Mesenchymal stem cell (in vitro differentiated cells and primary cell): ENCODE measurements at regions not wholly inside any gene's neighbourhood (a gene's known extent, or its start where the extent isn't known, plus 50 kb on each side); places are given as distances from the start of the nearest gene placed in this dataset.

ENCODE experiments used
- DNase-seq: peaks from one replicate; pipeline ENCODE4 v3.0.0-alpha.2; 2013
- H2AFZ ChIP-seq: one replicate; pipeline ENCODE4 v1.6.1; 2013; ENCODE audit warnings: low read depth, mild to moderate bottlenecking, control low read depth, inconsistent platforms, low read length, moderate library complexity
- H2AK5ac ChIP-seq: 2 replicates; pipeline ENCODE4 v1.6.1; 2013; ENCODE audit warnings: low read length, moderate library complexity, mild to moderate bottlenecking, inconsistent platforms; ENCODE audit not compliant: severe bottlenecking
- H2BK120ac ChIP-seq: one replicate; pipeline ENCODE4 v1.6.1; 2013; ENCODE audit warnings: low read depth, mild to moderate bottlenecking, inconsistent platforms, low read length, moderate library complexity
- H2BK12ac ChIP-seq, 2 experiments: one replicate each; pipeline ENCODE4 v1.6.1; 2013; ENCODE audit warnings: inconsistent platforms in 2 of 2, low read length in 2 of 2, mild to moderate bottlenecking in 2 of 2, moderate library complexity in 2 of 2, control low read depth in 1 of 2
- H2BK15ac ChIP-seq: one replicate; pipeline ENCODE4 v1.6.1; 2013; ENCODE audit warnings: mild to moderate bottlenecking, low read depth, inconsistent platforms; ENCODE audit not compliant: poor library complexity, severe bottlenecking
- H2BK5ac ChIP-seq: 2 replicates; pipeline ENCODE4 v1.6.1; 2013; ENCODE audit warnings: low read depth, mild to moderate bottlenecking, low read length, control low read depth, inconsistent platforms; ENCODE audit not compliant: poor library complexity, severe bottlenecking
- H3K14ac ChIP-seq, 2 experiments: one replicate each; pipeline ENCODE4 v1.6.1; 2013; ENCODE audit warnings: inconsistent platforms in 2 of 2, low read length in 2 of 2, control low read depth in 1 of 2, mild to moderate bottlenecking in 1 of 2, moderate library complexity in 1 of 2
- H3K18ac ChIP-seq, 2 experiments: one replicate each; pipeline ENCODE4 v1.6.1; 2013; ENCODE audit warnings: inconsistent platforms in 2 of 2, low read length in 2 of 2, control low read depth in 1 of 2, low read depth in 1 of 2, mild to moderate bottlenecking in 1 of 2
- H3K23ac ChIP-seq, 2 experiments: one replicate each; pipeline ENCODE4 v1.6.1; 2013; ENCODE audit warnings: inconsistent platforms in 2 of 2, low read length in 2 of 2, mild to moderate bottlenecking in 2 of 2, moderate library complexity in 2 of 2, control low read depth in 1 of 2
- H3K27ac ChIP-seq: 2 replicates; pipeline ENCODE4 v1.5.1; 2013; ENCODE audit warnings: mild to moderate bottlenecking, moderate library complexity, low read length, control low read depth, inconsistent platforms; ENCODE audit not compliant: poor library complexity, severe bottlenecking
- H3K27me3 ChIP-seq, 2 experiments: 2 replicates each; pipeline versions ENCODE4 v1.6.1 to v1.7.0; 2013; ENCODE audit warnings: low read length in 2 of 2, mild to moderate bottlenecking in 2 of 2, moderate library complexity in 2 of 2, control low read depth in 1 of 2, inconsistent platforms in 1 of 2; ENCODE audit not compliant: control insufficient read depth in 1 of 2, insufficient read depth in 1 of 2
- H3K36me3 ChIP-seq, 2 experiments: 2 replicates each; pipeline versions ENCODE4 v1.6.1 to v1.7.0; 2013; ENCODE audit warnings: low read length in 2 of 2, control low read depth in 1 of 2, inconsistent platforms in 1 of 2, low read depth in 1 of 2, mild to moderate bottlenecking in 1 of 2; ENCODE audit not compliant: insufficient read depth in 2 of 2, control insufficient read depth in 1 of 2
- H3K4ac ChIP-seq, 2 experiments: one replicate each; pipeline ENCODE4 v1.6.1; 2013; ENCODE audit warnings: inconsistent platforms in 2 of 2, low read length in 2 of 2, mild to moderate bottlenecking in 2 of 2, moderate library complexity in 2 of 2, control low read depth in 1 of 2, low read depth in 1 of 2
- H3K4me1 ChIP-seq: 2 replicates; pipeline ENCODE4 v1.6.1; 2013; ENCODE audit warnings: low read depth, low read length, control low read depth; ENCODE audit not compliant: control insufficient read depth, insufficient read depth
- H3K4me2 ChIP-seq: 2 replicates; pipeline ENCODE4 v1.6.1; 2013; ENCODE audit warnings: low read length, mild to moderate bottlenecking, inconsistent platforms; ENCODE audit not compliant: poor library complexity, severe bottlenecking
- H3K4me3 ChIP-seq, 2 experiments: 2 replicates each; pipeline versions ENCODE4 v1.5.1 to v1.7.0; 2013; ENCODE audit warnings: low read length in 2 of 2, mild to moderate bottlenecking in 2 of 2, control low read depth in 1 of 2, low read depth in 1 of 2; ENCODE audit not compliant: insufficient read depth in 1 of 2
- H3K79me1 ChIP-seq: replicated peaks from 2 replicates; pipeline ENCODE4 v1.6.1; 2013; ENCODE audit warnings: mild to moderate bottlenecking, control low read depth, low read length, inconsistent platforms; ENCODE audit not compliant: poor library complexity, severe bottlenecking
- H3K9ac ChIP-seq: 2 replicates; pipeline ENCODE4 v1.7.0; 2013; ENCODE audit warnings: mild to moderate bottlenecking, low read length, moderate library complexity
- H3K9me3 ChIP-seq: 2 replicates; pipeline ENCODE4 v1.7.0; 2013; ENCODE audit warnings: mild to moderate bottlenecking, low read length; ENCODE audit not compliant: control insufficient read depth
- H4K8ac ChIP-seq: one replicate; pipeline ENCODE4 v1.6.1; 2013; ENCODE audit warnings: inconsistent platforms, mild to moderate bottlenecking, low read length, moderate library complexity
- H4K91ac ChIP-seq: one replicate; pipeline ENCODE4 v1.6.1; 2013; ENCODE audit warnings: mild to moderate bottlenecking, low read length, inconsistent platforms
- WGBS: methylation state at CpG from one replicate; pipeline ENCODE4 v1.1.7; 2013; ENCODE audit warnings: mixed read lengths; 5-methylcytosine and 5-hydroxymethylcytosine counted together

- no peak overlapping the region for H3K23ac ChIP-seq
- no peak overlapping the region for H2BK15ac ChIP-seq
- H2AFZ ChIP-seq, result no peak overlapping the region
- no peak overlapping the region for H3K27ac ChIP-seq
- no peak overlapping the region for H3K4ac ChIP-seq
- H3K9ac ChIP-seq, result no peak overlapping the region
- no peak overlapping the region for H3K14ac ChIP-seq
- H2AK5ac ChIP-seq, result no peak overlapping the region
- no peak overlapping the region for H2BK12ac ChIP-seq
- no peak overlapping the region for H3K18ac ChIP-seq
- H4K8ac ChIP-seq, result no peak overlapping the region
- no peaks in the 10 kb centered on the region for H3K9me3 ChIP-seq
- no peak overlapping the region for H2BK5ac ChIP-seq
- H3K4me2 ChIP-seq, result no peak overlapping the region
- H4K91ac ChIP-seq, result no peak overlapping the region
- peaks cover 3% of the 10 kb centered on the region for H3K4me1 ChIP-seq
- H2BK120ac ChIP-seq, result no peak overlapping the region
- H3K27me3 ChIP-seq, result no peaks in the 10 kb centered on the region
- no peaks in the 10 kb centered on the region for H3K36me3 ChIP-seq
- H3K79me1 ChIP-seq, result no peaks in the 10 kb centered on the region
- WGBS, result 95% methylated on average over 3 of the region's 3 CpGs
- no peak for DNase-seq
- H3K4me3 ChIP-seq, result no peak overlapping the region
Measured at GRCh38 chr6:145018027-145018426, 717.3 kb downstream of the EPM2A start.

GRCh38 chr6:145020114-145020513 lies 715.2 kb downstream of the EPM2A start:
- Histone ChIP-seq H3K4me3 (no peak overlapping the region), H3K14ac (no peak overlapping the region), H3K9ac (no peak overlapping the region), H3K18ac (no peak overlapping the region), H3K23ac (no peak overlapping the region), H3K4ac (no peak overlapping the region), H4K91ac (no peak overlapping the region), H3K79me1 (no peaks in the 10 kb centered on the region), H2AFZ (no peak overlapping the region), H2AK5ac (no peak overlapping the region), H2BK5ac (no peak overlapping the region), H4K8ac (no peak overlapping the region), H3K27me3 (no peaks in the 10 kb centered on the region), H2BK12ac (no peak overlapping the region), H3K36me3 (no peaks in the 10 kb centered on the region), H2BK120ac (no peak overlapping the region), H3K4me2 (no peak overlapping the region), H2BK15ac (no peak overlapping the region), H3K4me1 (peaks cover 3% of the 10 kb centered on the region), H3K9me3 (no peaks in the 10 kb centered on the region), H3K27ac (no peak overlapping the region)
- no peak for DNase-seq
- no CpG with 5 or more reads among the region's 2 CpGs for whole genome bisulfite sequencing

GRCh38 chr6:145020543-145020942 lies 714.8 kb downstream of the EPM2A start:
- Histone ChIP-seq H2BK12ac (no peak overlapping the region), H3K4me2 (no peak overlapping the region), H2AFZ (no peak overlapping the region), H4K91ac (no peak overlapping the region), H3K18ac (no peak overlapping the region), H3K4ac (no peak overlapping the region), H3K36me3 (no peaks in the 10 kb centered on the region), H3K27me3 (no peaks in the 10 kb centered on the region), H3K23ac (no peak overlapping the region), H3K27ac (no peak overlapping the region), H2BK120ac (no peak overlapping the region), H3K9ac (no peak overlapping the region), H4K8ac (no peak overlapping the region), H3K79me1 (no peaks in the 10 kb centered on the region), H2AK5ac (no peak overlapping the region), H3K4me3 (no peak overlapping the region), H2BK15ac (no peak overlapping the region), H2BK5ac (no peak overlapping the region), H3K4me1 (peaks cover 3% of the 10 kb centered on the region), H3K9me3 (no peaks in the 10 kb centered on the region), H3K14ac (no peak overlapping the region)
- WGBS, result 100% methylated on average over 1 of the region's 1 CpG
- no peak for DNase-seq

DNA sequence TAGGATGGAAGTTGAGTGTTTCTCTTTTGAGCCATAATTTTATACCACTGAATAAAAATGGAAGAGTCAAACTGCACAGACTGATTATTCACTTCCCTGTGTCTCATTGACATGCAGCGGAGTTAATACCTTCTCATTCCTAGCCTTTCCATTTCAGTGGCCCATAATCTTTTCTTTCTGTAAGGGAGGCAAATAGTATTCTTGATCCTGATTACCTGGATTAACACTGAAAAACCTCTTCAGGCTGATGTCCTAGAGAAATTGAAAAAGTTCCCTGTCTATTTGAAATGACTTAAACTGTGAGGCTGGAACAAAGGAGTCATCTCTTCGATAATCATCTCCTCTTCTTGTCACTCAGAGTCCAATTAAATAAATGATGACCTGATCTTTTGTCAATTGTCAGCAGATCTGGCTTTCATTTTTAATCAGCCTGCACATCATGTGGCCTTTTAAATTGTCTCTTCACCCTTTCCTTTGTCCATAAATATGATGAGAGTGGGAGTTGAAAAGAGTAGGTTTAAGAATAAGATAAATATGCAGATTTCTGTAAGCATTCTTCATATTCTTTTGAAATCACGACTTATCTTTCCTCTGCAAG lies 713.0 kb downstream of the EPM2A start:
- Histone ChIP-seq H3K4me2 (no peak overlapping the region), H2BK15ac (no peak overlapping the region), H2AK5ac (no peak overlapping the region), H3K4me3 (no peak overlapping the region), H2BK12ac (no peak overlapping the region), H2BK5ac (no peak overlapping the region), H3K36me3 (no peaks in the 10 kb centered on the region), H4K91ac (no peak overlapping the region), H3K9ac (no peak overlapping the region), H4K8ac (no peak overlapping the region), H3K14ac (no peak overlapping the region), H2BK120ac (no peak overlapping the region), H3K79me1 (no peaks in the 10 kb centered on the region), H3K4me1 (peaks cover under 1% of the 10 kb centered on the region), H3K4ac (no peak overlapping the region), H3K9me3 (no peaks in the 10 kb centered on the region), H2AFZ (no peak overlapping the region), H3K27ac (no peak overlapping the region), H3K27me3 (no peaks in the 10 kb centered on the region), H3K18ac (no peak overlapping the region), H3K23ac (no peak overlapping the region)
- no peak for DNase-seq
- 95% methylated on average over 2 of the region's 3 CpGs for WGBS
